Thymus (tissue), 11 donors: ENCODE measurements at regions not wholly inside any gene's neighbourhood (a gene's known extent, or its start where the extent isn't known, plus 50 kb on each side); places are given as distances from the start of the nearest gene placed in this dataset.
"Not testable (repeated sequence)": the region's sequence is repeated elsewhere in the genome, so short reads cannot be mapped to it uniquely, and the experiment has no call there.

Source experiments
- DNase-seq, 9 donors: peaks; one replicate each; pipeline ENCODE4 v3.0.0-alpha.2; 2013; ENCODE audit warnings: low spot score in 9 of 9, low read depth in 6 of 9, missing footprints in 1 of 9
- H3K27ac ChIP-seq, 2 donors: one replicate each; pipeline ENCODE4 v1.5.1; 2013; ENCODE audit warnings: control low read depth in 1 of 2, low read depth in 1 of 2, low read length in 1 of 2, mild to moderate bottlenecking in 1 of 2, moderate library complexity in 1 of 2
- H3K27me3 ChIP-seq, 2 donors: one replicate each; pipeline ENCODE4 v1.5.1; 2013; ENCODE audit warnings: low read length in 1 of 2; ENCODE audit not compliant: control insufficient read depth in 2 of 2, insufficient read depth in 1 of 2
- H3K36me3 ChIP-seq, 2 donors: one replicate each; pipeline ENCODE4 v1.5.1; 2013; ENCODE audit warnings: low read length in 1 of 2, mild to moderate bottlenecking in 1 of 2, moderate library complexity in 1 of 2; ENCODE audit not compliant: control insufficient read depth in 2 of 2, insufficient read depth in 2 of 2
- H3K4me1 ChIP-seq, 2 donors: one replicate each; pipeline ENCODE4 v1.5.1; 2013; ENCODE audit warnings: low read length in 2 of 2; ENCODE audit not compliant: control insufficient read depth in 2 of 2, insufficient read depth in 2 of 2
- H3K4me3 ChIP-seq, 2 donors: one replicate each; pipeline ENCODE4 v1.5.1; 2013; ENCODE audit warnings: low read length in 2 of 2, control low read depth in 1 of 2, mild to moderate bottlenecking in 1 of 2
- H3K9me3 ChIP-seq, 2 donors: one replicate each; pipeline ENCODE4 v1.5.1; 2013; ENCODE audit warnings: low read length in 1 of 2, mild to moderate bottlenecking in 1 of 2; ENCODE audit not compliant: control insufficient read depth in 2 of 2, insufficient read depth in 1 of 2
- WGBS: extraction: QIAGEN DNeasy Blood & Tissue Kit; methylation state at CpG from one replicate; pipeline ENCODE4 v1.1.7; 2013; 5-methylcytosine and 5-hydroxymethylcytosine counted together
- donor health status: healthy.

DNA sequence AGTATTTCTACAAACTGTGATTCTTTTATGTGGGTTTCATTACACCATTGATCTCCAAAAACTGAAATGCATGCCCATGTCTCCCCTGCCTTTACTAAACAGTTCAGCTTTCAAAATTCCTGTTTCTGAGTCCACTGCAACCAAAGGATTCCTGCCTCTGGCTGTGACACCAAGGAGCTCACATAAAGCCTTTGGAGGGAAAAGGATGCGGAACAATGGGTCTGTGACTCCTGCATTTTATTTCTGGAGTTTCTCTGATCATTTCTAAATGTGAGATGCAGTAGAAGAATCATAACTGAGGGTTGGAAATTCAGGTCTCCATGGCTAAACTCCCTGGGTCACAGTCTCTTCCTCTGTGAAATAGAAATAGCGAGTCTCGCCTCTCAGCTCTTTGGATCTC, 149.5 kb downstream of the MEX3B start:
- no peaks in the 10 kb centered on the region for H3K36me3 ChIP-seq
- H3K4me3 ChIP-seq, result no peak overlapping the region
- no peak overlapping the region for H3K27ac ChIP-seq
- no peak for DNase-seq
- 94% methylated on average over 3 of the region's 3 CpGs for WGBS
- no peaks in the 10 kb centered on the region for H3K9me3 ChIP-seq
- H3K27me3 ChIP-seq, result no peaks in the 10 kb centered on the region
- no peaks in the 10 kb centered on the region for H3K4me1 ChIP-seq

GRCh38 chr15:81895723-81896122, 150.1 kb downstream of the MEX3B start:
- Histone ChIP-seq H3K4me3 (no peak overlapping the region), H3K9me3 (no peaks in the 10 kb centered on the region), H3K4me1 (no peaks in the 10 kb centered on the region), H3K27me3 (no peaks in the 10 kb centered on the region), H3K36me3 (no peaks in the 10 kb centered on the region), H3K27ac (no peak overlapping the region)
- no peak for DNase-seq
- WGBS, result 96% methylated on average over 2 of the region's 2 CpGs

- 95% methylated on average over 3 of the region's 3 CpGs for WGBS
- H3K27ac ChIP-seq, result no peak overlapping the region
- no peak overlapping the region for H3K4me3 ChIP-seq
- no peak for DNase-seq
- no peaks in the 10 kb centered on the region for H3K4me1 ChIP-seq
- H3K36me3 ChIP-seq, result no peaks in the 10 kb centered on the region
- H3K9me3 ChIP-seq, result no peaks in the 10 kb centered on the region
- no peaks in the 10 kb centered on the region for H3K27me3 ChIP-seq
Observed at GRCh38 chr15:81894061-81894460, 151.8 kb downstream of the MEX3B start.

GRCh38 chr15:81893182-81893835, 152.5 kb downstream of the MEX3B start:
- H3K4me3 ChIP-seq, result no peak overlapping the region
- H3K27ac ChIP-seq, result no peak overlapping the region
- no peaks in the 10 kb centered on the region for H3K4me1 ChIP-seq
- WGBS, result 94% methylated on average over 4 of the region's 4 CpGs
- H3K9me3 ChIP-seq, result no peaks in the 10 kb centered on the region
- no peaks in the 10 kb centered on the region for H3K27me3 ChIP-seq
- no peak for DNase-seq
- H3K36me3 ChIP-seq, result no peaks in the 10 kb centered on the region

GRCh38 chr15:81890496-81890895, 155.3 kb downstream of the MEX3B start:
- no peaks in the 10 kb centered on the region for H3K36me3 ChIP-seq
- WGBS, result 94% methylated on average over 1 of the region's 1 CpG
- DNase-seq, result no peak
- H3K4me1 ChIP-seq, result no peaks in the 10 kb centered on the region
- no peak overlapping the region for H3K4me3 ChIP-seq
- H3K27me3 ChIP-seq, result no peaks in the 10 kb centered on the region
- H3K27ac ChIP-seq, result no peak overlapping the region
- no peaks in the 10 kb centered on the region for H3K9me3 ChIP-seq

GRCh38 chr15:81889485-81889881, 156.3 kb downstream of the MEX3B start:
- DNase-seq, result no peak
- no peak overlapping the region for H3K27ac ChIP-seq
- H3K4me1 ChIP-seq, result no peaks in the 10 kb centered on the region
- whole genome bisulfite sequencing, result 95% methylated on average over 2 of the region's 2 CpGs
- H3K4me3 ChIP-seq, result no peak overlapping the region
- no peaks in the 10 kb centered on the region for H3K36me3 ChIP-seq
- H3K27me3 ChIP-seq, result no peaks in the 10 kb centered on the region
- no peaks in the 10 kb centered on the region for H3K9me3 ChIP-seq

GRCh38 chr15:81888748-81889484, 156.9 kb downstream of the MEX3B start:
- Histone ChIP-seq H3K4me3 (no peak overlapping the region), H3K27me3 (no peaks in the 10 kb centered on the region), H3K36me3 (no peaks in the 10 kb centered on the region), H3K4me1 (no peaks in the 10 kb centered on the region), H3K9me3 (no peaks in the 10 kb centered on the region), H3K27ac (no peak overlapping the region)
- DNase-seq, result no peak
- WGBS, result 93% methylated on average over 10 of the region's 10 CpGs

DNA sequence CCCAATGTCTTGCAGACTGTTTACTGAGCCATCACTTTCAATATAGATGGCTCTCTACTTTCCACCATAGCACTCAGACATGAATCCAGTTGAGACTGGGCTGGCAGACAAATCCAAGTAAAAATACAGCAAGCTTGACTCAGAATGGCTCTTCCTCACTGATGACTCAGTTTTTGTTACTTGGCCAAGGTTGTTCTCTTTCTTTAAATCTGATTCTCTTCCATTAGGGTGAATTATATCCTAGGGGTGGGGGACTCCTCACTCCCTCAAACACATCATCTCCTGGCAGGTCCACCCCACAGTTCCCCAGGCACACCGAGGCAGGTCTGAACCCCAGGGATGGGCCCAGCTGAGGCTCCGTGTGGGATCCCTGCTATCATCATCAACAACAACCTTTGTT, 157.9 kb downstream of the MEX3B start:
- Histone ChIP-seq H3K27ac (no peak overlapping the region), H3K36me3 (no peaks in the 10 kb centered on the region), H3K4me1 (no peaks in the 10 kb centered on the region), H3K4me3 (no peak overlapping the region), H3K27me3 (no peaks in the 10 kb centered on the region), H3K9me3 (no peaks in the 10 kb centered on the region)
- WGBS, result 98% methylated on average over 2 of the region's 2 CpGs
- no peak for DNase-seq

GRCh38 chr15:81887188-81887587, 158.6 kb downstream of the MEX3B start:
- not testable (repeated sequence) for H3K27me3 ChIP-seq, DNase-seq, H3K4me1 ChIP-seq, H3K4me3 ChIP-seq, H3K36me3 ChIP-seq, H3K27ac ChIP-seq, H3K9me3 ChIP-seq
